ENCODE measurements at regions not wholly inside any gene's neighbourhood (a gene's known extent, or its start where the extent isn't known, plus 50 kb on each side); places are given as distances from the start of the nearest gene placed in this dataset.

- in situ Hi-C loops (cut with MboI; ENCODE audit: low sequenced_read_pairs) (no loop called here), intact Hi-C loops (cut with micrococcal nuclease) (no loop called here), dilution Hi-C loops (cut with HindIII; ENCODE audit: low sequenced_read_pairs, unreplicated experiment) (no loop called here)
- TF ChIP-seq SMC3 (IDR thresholded peaks at IDR 0.05; ENCODE audit: low read depth, low read length), result no peak
- no peak for TF ChIP-seq USF2 (IDR thresholded peaks at IDR 0.05; ENCODE audit: low read depth, low read length)
- TF ChIP-seq RFX5 (IDR thresholded peaks at IDR 0.05; ENCODE audit: low read depth, low read length), result no peak
- TF ChIP-seq RAD21 (IDR thresholded peaks at IDR 0.05; ENCODE audit: low read length), result no peak
- TF ChIP-seq FOS (IDR thresholded peaks at IDR 0.05; ENCODE audit: low read depth, low read length), result no peak
- no peak for TF ChIP-seq MAZ (IDR thresholded peaks at IDR 0.05; ENCODE audit: borderline replicate concordance, low read depth, low read length)
- no peak for TF ChIP-seq ELK1 (IDR thresholded peaks at IDR 0.05; ENCODE audit: borderline replicate concordance, low read depth, low read length)
- no peak for TF ChIP-seq CEBPB (IDR thresholded peaks at IDR 0.05; ENCODE audit: low read depth, low read length)
- TF ChIP-seq CTCF (conservative IDR thresholded peaks at IDR 0.05; ENCODE audit: low read depth, low read length), result no peak
- no peak for TF ChIP-seq BHLHE40 (IDR thresholded peaks at IDR 0.05; ENCODE audit: low read depth, low read length)
- no peak for TF ChIP-seq RCOR1 (IDR thresholded peaks at IDR 0.05; ENCODE audit: insufficient replicate concordance, low read length)
- TF ChIP-seq MXI1 (IDR thresholded peaks at IDR 0.05; ENCODE audit: borderline replicate concordance, low read depth, low read length), result no peak
- TF ChIP-seq NFE2L2 (IDR thresholded peaks at IDR 0.05; ENCODE audit: low read depth, low read length), result no peak
- TF ChIP-seq CHD1 (IDR thresholded peaks at IDR 0.05; ENCODE audit: low read depth, low read length), result no peak
- no peak for TF ChIP-seq POLR2A (IDR thresholded peaks at IDR 0.05; ENCODE audit: low read depth, low read length)
- TF ChIP-seq MAFK (IDR thresholded peaks at IDR 0.05; ENCODE audit: low read depth, low read length), result no peak
- ATAC-seq (ENCODE audit: low read depth) (no peak), DNase-seq (no peak)
- Histone ChIP-seq H2AFZ (replicated peaks; ENCODE audit: low read length, poor library complexity) (no peak overlapping the region), H3K9ac (ENCODE audit: low read depth, low read length) (no peak overlapping the region), H3K18ac (ENCODE audit: low read depth, low read length) (no peak overlapping the region), H3K23ac (ENCODE audit: low read depth, low read length) (no peak overlapping the region), H3K14ac (replicated peaks; ENCODE audit: low read depth, low read length) (no peak overlapping the region), H4K5ac (ENCODE audit: low read depth, low read length) (no peak overlapping the region), H2AK9ac (replicated peaks; ENCODE audit: low read depth, low read length, poor library complexity) (no peak overlapping the region), H3K4me1 (ENCODE audit: control insufficient read depth, insufficient read depth, low read length) (no peaks in the 10 kb centered on the region), H3K79me1 (ENCODE audit: low read depth in 1 of 2, low read length in 2 of 2) (no peaks in the 10 kb centered on the region), H3K27me3 (ENCODE audit: control insufficient read depth, insufficient read depth, low read length) (no peaks in the 10 kb centered on the region), H4K8ac (ENCODE audit: low read depth in 2 of 2, low read length in 2 of 2) (no peak overlapping the region), H2BK5ac (ENCODE audit: low read depth, low read length, poor library complexity, severe bottlenecking) (no peak overlapping the region), H2BK120ac (ENCODE audit: low read depth, low read length) (no peak overlapping the region), H3K9me3 (ENCODE audit: control insufficient read depth, insufficient read depth, low read length) (no peaks in the 10 kb centered on the region), H4K20me1 (ENCODE audit: insufficient read depth, low read length) (no peaks in the 10 kb centered on the region), H4K91ac (ENCODE audit: insufficient read depth, low read depth, low read length) (no peak overlapping the region), H3K9me1 (ENCODE audit: insufficient read depth, low read length) (no peaks in the 10 kb centered on the region), H3K36me3 (ENCODE audit: control insufficient read depth, insufficient read depth, low read length) (no peaks in the 10 kb centered on the region), H3K4me3 (ENCODE audit: insufficient read depth, low read depth, low read length) (no peak overlapping the region), H3K4ac (ENCODE audit: low read depth, low read length) (no peak overlapping the region), H2BK15ac (ENCODE audit: low read depth, low read length) (no peak overlapping the region), H2BK20ac (ENCODE audit: low read depth, low read length) (no peak overlapping the region), H3K56ac (ENCODE audit: extremely low read depth, insufficient read depth, low read length) (no peak overlapping the region), H3K4me2 (ENCODE audit: low read depth, low read length) (no peak overlapping the region), H2AK5ac (ENCODE audit: low read depth, low read length) (no peak overlapping the region), H3K27ac (ENCODE audit: insufficient read depth, low read length) (no peak overlapping the region)
- WGBS, 2 experiments (ENCODE audit: extremely low coverage in 2 of 2, insufficient read length in 1 of 2), result no CpG with 5 or more reads among the region's 5 CpGs
- CTCF ChIA-PET, result no interaction called here
- no TSS peak for BruUV-seq (replicated peaks)
- POLR2A ChIA-PET (ENCODE audit: unreplicated experiment), result no interaction called here
Observed at GRCh38 chr4:10981096-10981495, 296.5 kb upstream of the CLNK start.

Measured in IMR-90 (cell line).